Neural progenitor cell (in vitro differentiated cells): ENCODE measurements at regions not wholly inside any gene's neighbourhood (a gene's known extent, or its start where the extent isn't known, plus 50 kb on each side); places are given as distances from the start of the nearest gene placed in this dataset.

ENCODE experiments used
- DNase-seq: peaks from one replicate; pipeline ENCODE4 v3.0.0-alpha.2; 2016; ENCODE audit warnings: low spot score
- H2AFZ ChIP-seq: fragments of 200-600 bp; sonication (generic); replicated peaks from 2 replicates; pipeline ENCODE4 v1.6.1; 2016; ENCODE audit warnings: antibody characterized with exemption
- H3F3A ChIP-seq: fragments of 200-600 bp; sonication (generic); 2 replicates; pipeline ENCODE4 v1.6.1; 2016; ENCODE audit warnings: antibody characterized with exemption, low read depth
- H3K27ac ChIP-seq: fragments of 200-600 bp; sonication (generic); 2 replicates; pipeline ENCODE4 v1.5.1; 2016; ENCODE audit warnings: mild to moderate bottlenecking
- H3K27me3 ChIP-seq: fragments of 200-600 bp; sonication (generic); 2 replicates; pipeline ENCODE4 v1.6.1; 2016; ENCODE audit warnings: mild to moderate bottlenecking, moderate library complexity
- H3K36me3 ChIP-seq: fragments of 200-600 bp; sonication (generic); 2 replicates; pipeline ENCODE4 v1.5.1; 2016
- H3K4me1 ChIP-seq: fragments of 200-600 bp; sonication (generic); 2 replicates; pipeline ENCODE4 v1.6.1; 2016; ENCODE audit warnings: mixed run types
- H3K4me2 ChIP-seq: fragments of 200-600 bp; sonication (generic); 2 replicates; pipeline ENCODE4 v1.6.1; 2016
- H3K4me3 ChIP-seq: fragments of 200-600 bp; sonication (generic); 2 replicates; pipeline ENCODE4 v1.5.1; 2016
- H3K79me2 ChIP-seq: fragments of 200-600 bp; sonication (generic); 2 replicates; pipeline ENCODE4 v1.6.1; 2016; ENCODE audit warnings: low read depth
- H3K9ac ChIP-seq: fragments of 200-600 bp; sonication (generic); 2 replicates; pipeline ENCODE4 v1.6.1; 2016
- H3K9me3 ChIP-seq: fragments of 200-600 bp; sonication (generic); 2 replicates; pipeline ENCODE4 v1.5.1; 2016; ENCODE audit warnings: low read depth
- H4K20me1 ChIP-seq: fragments of 200-600 bp; sonication (generic); 2 replicates; pipeline ENCODE4 v1.6.1; 2016; ENCODE audit warnings: low read depth
- H3K27ac Mint-ChIP-seq: 3 replicates; pipeline ENCODE4 v1.8.0; 2021; ENCODE audit warnings: mixed read lengths
- H3K27me3 Mint-ChIP-seq: 2 replicates; pipeline ENCODE4 v1.8.0; 2022; ENCODE audit warnings: low read depth, mild to moderate bottlenecking, inconsistent platforms, moderate library complexity, mixed read lengths; ENCODE audit not compliant: insufficient read depth
- H3K36me3 Mint-ChIP-seq: 3 replicates; pipeline ENCODE4 v1.8.0; 2021; ENCODE audit warnings: mixed read lengths
- H3K4me1 Mint-ChIP-seq: 3 replicates; pipeline ENCODE4 v1.8.0; 2021; ENCODE audit warnings: mixed read lengths
- H3K4me3 Mint-ChIP-seq: 3 replicates; pipeline ENCODE4 v1.8.0; 2021; ENCODE audit warnings: mild to moderate bottlenecking, moderate library complexity, mixed read lengths
- H3K9me3 Mint-ChIP-seq: 3 replicates; pipeline ENCODE4 v1.8.0; 2020; ENCODE audit warnings: mixed read lengths
- CTCF ChIP-seq: fragments of 200-600 bp; sonication (generic); IDR thresholded peaks from 2 replicates; pipeline ENCODE4 v1.5.1; 2017; ENCODE audit warnings: antibody characterized with exemption, mild to moderate bottlenecking
- EZH2 ChIP-seq: fragments of 200-600 bp; sonication (generic); IDR thresholded peaks from 2 replicates; pipeline ENCODE4 v1.6.1; 2017; ENCODE audit warnings: antibody characterized with exemption, mild to moderate bottlenecking, moderate library complexity
- EZH2phosphoT487 ChIP-seq: fragments of 200-600 bp; sonication (generic); IDR thresholded peaks from 2 replicates; pipeline ENCODE4 v1.6.1; 2017; ENCODE audit warnings: antibody characterized with exemption

GRCh38 chr18:49658823-49659404 lies 97.1 kb downstream of the LIPG start:
- H3K27me3 ChIP-seq = no peaks in the 10 kb centered on the region
- no peak overlapping the region for H3K27ac ChIP-seq
- Mint-ChIP-seq H3K27me3 (no peaks in the 10 kb centered on the region), H3K4me3 (no peak overlapping the region), H3K27ac (no peak overlapping the region), H3K36me3 (no peaks in the 10 kb centered on the region), H3K4me1 (peaks cover 12% of the 10 kb centered on the region), H3K9me3 (no peaks in the 10 kb centered on the region)
- H3K4me1 ChIP-seq = peaks cover under 1% of the 10 kb centered on the region
- H3K9ac ChIP-seq = no peak overlapping the region
- H2AFZ ChIP-seq = no peak overlapping the region
- H3K9me3 ChIP-seq = no peaks in the 10 kb centered on the region
- no peak overlapping the region for H3K4me3 ChIP-seq
- H3F3A ChIP-seq = no peaks in the 10 kb centered on the region
- H3K79me2 ChIP-seq = no peaks in the 10 kb centered on the region
- no peak for DNase-seq
- no peaks in the 10 kb centered on the region for H4K20me1 ChIP-seq
- H3K36me3 ChIP-seq = no peaks in the 10 kb centered on the region
- no peak overlapping the region for H3K4me2 ChIP-seq
- no peak for TF ChIP-seq EZH2
- TF ChIP-seq EZH2phosphoT487 = no peak
- no peak for TF ChIP-seq CTCF

- H3K4me1 Mint-ChIP-seq = peaks cover 26% of the 10 kb centered on the region
- Histone ChIP-seq H3K79me2 (no peaks in the 10 kb centered on the region), H3K4me3 (no peak overlapping the region), H4K20me1 (no peaks in the 10 kb centered on the region), H3K27ac (no peak overlapping the region), H3F3A (no peaks in the 10 kb centered on the region), H3K4me2 (no peak overlapping the region), H3K9ac (no peak overlapping the region), H3K4me1 (peaks cover 8% of the 10 kb centered on the region), H3K9me3 (no peaks in the 10 kb centered on the region), H3K36me3 (no peaks in the 10 kb centered on the region), H2AFZ (no peak overlapping the region), H3K27me3 (no peaks in the 10 kb centered on the region)
- H3K4me3 Mint-ChIP-seq = no peak overlapping the region
- TF ChIP-seq CTCF = no peak
- no peak for TF ChIP-seq EZH2
- no peak for TF ChIP-seq EZH2phosphoT487
- no peaks in the 10 kb centered on the region for H3K9me3 Mint-ChIP-seq
- H3K27me3 Mint-ChIP-seq = no peaks in the 10 kb centered on the region
- H3K36me3 Mint-ChIP-seq = no peaks in the 10 kb centered on the region
- no peak overlapping the region for H3K27ac Mint-ChIP-seq
- no peak for DNase-seq
Observed at GRCh38 chr18:49656073-49656692, 94.3 kb downstream of the LIPG start.

GRCh38 chr18:49655266-49656072 lies 93.6 kb downstream of the LIPG start:
- no peak overlapping the region for H3K4me2 ChIP-seq
- H3K79me2 ChIP-seq = no peaks in the 10 kb centered on the region
- H3K36me3 ChIP-seq = no peaks in the 10 kb centered on the region

More at GRCh38 chr18:49655266-49656072, 93.6 kb downstream of the LIPG start:
- H3K9ac ChIP-seq = no peak overlapping the region
- H3K9me3 Mint-ChIP-seq = no peaks in the 10 kb centered on the region
- H3K4me3 ChIP-seq = no peak overlapping the region
- no peaks in the 10 kb centered on the region for H3K9me3 ChIP-seq
- no peaks in the 10 kb centered on the region for H3K27me3 ChIP-seq
- DNase-seq = no peak
- TF ChIP-seq EZH2 (no peak), EZH2phosphoT487 (no peak), CTCF (no peak)
- no peak overlapping the region for H2AFZ ChIP-seq
- peaks cover 24% of the 10 kb centered on the region for H3K4me1 Mint-ChIP-seq
- peaks cover 8% of the 10 kb centered on the region for H3K4me1 ChIP-seq
- no peaks in the 10 kb centered on the region for H3K27me3 Mint-ChIP-seq
- H4K20me1 ChIP-seq = no peaks in the 10 kb centered on the region
- no peak overlapping the region for H3K27ac Mint-ChIP-seq
- H3F3A ChIP-seq = no peaks in the 10 kb centered on the region
- H3K4me3 Mint-ChIP-seq = no peak overlapping the region
- H3K27ac ChIP-seq = no peak overlapping the region
- H3K36me3 Mint-ChIP-seq = no peaks in the 10 kb centered on the region
